HG02870 (cell line): ENCODE measurements at regions not wholly inside any gene's neighbourhood (a gene's known extent, or its start where the extent isn't known, plus 50 kb on each side); places are given as distances from the start of the nearest gene placed in this dataset.
A peak's percentile ranks its signal among the peaks of the same experiment; 100 is the strongest.
"Not testable (repeated sequence)": the region's sequence is repeated elsewhere in the genome, so short reads cannot be mapped to it uniquely, and the experiment has no call there.

ENCODE experiments used
- ATAC-seq: cut with Tn5 transposase; IDR thresholded peaks from one replicate; pipeline ENCODE4 v1.9.1; 2021; ENCODE audit warnings: mild to moderate bottlenecking, moderate library complexity; ENCODE audit not compliant: unreplicated experiment

DNA sequence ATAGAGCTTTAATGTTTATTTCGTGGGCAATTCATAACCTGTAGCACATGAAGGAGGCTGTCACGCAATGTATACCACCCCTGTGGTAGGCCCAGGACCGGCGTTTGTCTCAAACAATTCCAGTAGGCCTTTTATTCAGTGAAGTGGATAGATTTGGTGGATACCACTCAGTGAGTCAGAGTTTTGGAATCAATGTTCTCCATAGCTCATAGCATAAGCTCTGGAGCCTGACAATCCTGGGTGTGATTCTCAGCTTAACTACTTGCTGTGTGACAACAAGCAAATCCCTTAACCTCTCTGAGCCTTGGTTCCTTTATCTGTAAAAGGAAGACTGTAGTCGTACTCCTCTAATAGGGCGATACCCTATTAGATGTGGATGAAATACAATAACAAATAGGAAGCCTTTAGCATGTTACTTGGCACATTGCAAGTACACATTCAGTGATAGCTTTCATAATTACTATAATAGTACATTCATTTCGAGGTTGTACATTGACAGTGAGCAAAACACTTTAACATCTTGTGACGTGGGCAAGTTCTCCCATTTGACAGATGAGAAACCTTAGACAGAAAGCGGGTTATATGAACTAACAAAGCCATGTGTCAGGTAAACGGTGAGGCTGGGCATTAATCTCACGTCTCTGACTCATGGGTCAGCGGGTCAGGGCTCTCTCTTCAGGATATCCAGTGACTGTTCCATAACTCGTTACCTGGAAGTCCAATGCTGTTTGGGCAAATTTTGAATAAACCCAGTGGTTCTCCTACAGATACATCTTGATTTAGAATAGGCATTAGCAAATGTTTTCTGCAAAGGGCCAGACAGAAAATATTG is 130.8 kb downstream of the C9orf152 start:
- ATAC-seq: no peak

DNA sequence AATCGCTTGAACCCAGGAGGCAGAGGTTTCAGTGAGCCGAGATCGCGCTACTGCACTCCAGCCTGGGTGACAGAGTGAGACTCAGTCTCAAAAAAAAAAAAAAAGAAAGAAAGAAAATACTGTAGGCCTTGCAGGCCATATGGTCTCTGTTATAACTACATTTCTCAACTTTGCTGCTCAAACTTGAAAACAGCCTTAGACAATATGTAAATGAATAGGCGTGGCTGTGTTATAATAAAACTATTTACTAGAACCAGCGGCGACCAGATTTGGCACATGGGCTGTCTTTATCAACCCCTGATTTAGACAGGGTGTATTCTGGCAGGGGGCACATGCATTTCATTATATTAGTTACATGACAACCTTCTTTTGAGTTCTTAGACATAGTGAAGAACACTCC is 130.0 kb downstream of the C9orf152 start:
- no peak for ATAC-seq

DNA sequence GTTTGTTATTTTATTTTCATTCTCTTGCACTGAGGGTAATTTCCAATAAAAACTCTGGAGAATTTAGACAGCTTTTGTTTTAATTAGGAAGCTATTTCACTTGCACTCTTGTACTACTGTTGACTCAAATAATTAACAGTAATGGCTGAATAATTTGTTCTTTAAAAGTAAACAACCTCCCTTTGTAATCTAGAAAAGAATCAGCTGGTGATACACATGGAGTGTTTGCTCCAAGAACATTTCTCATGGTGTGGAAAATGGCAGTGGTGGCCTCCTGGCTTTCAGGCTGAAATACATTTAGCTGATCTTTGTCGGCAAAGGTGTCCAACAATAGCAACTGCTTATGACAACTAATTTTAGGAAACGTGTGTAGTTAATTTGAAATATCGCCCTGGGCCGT is 129.4 kb downstream of the C9orf152 start:
- ATAC-seq: no peak

DNA sequence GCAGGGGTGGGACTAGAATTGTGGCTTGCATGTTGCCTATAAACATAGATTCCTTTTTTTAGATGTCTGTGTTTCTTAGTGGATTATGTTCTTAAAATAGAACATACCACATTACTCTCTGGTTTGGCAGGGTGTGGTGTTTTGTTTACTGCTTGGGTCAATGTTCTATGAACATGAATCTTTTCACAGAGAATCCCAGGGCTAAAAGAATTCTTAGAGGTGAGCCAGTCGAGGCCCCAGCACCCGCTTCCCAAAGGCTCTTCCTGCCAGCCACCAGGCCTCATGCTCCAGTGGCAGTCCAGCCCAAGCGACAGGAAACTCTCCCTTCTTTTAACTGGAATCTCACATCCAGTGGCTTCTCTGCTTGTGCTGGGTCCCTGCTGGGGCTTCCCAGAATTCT is 126.6 kb downstream of the C9orf152 start:
- no peak for ATAC-seq

DNA sequence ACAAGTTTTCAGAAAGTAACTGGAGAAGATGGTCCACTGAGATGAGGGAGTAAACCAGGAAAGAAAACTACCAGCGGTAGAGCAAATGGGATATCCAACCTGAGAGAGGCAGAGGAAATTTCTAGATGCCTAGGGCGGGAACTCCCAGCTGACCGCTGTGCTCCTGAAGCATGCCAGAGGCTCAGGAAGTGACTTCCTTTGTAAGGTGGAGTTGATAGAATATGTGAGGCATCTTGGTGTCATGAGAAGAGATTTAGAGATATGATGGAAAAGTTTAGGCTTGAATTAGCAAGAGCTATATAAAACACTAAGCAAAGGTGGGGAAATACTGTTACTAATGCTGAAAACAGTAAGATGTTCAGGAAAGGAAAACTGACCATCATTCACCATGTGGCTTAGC is 124.1 kb downstream of the C9orf152 start:
- ATAC-seq: no peak

DNA sequence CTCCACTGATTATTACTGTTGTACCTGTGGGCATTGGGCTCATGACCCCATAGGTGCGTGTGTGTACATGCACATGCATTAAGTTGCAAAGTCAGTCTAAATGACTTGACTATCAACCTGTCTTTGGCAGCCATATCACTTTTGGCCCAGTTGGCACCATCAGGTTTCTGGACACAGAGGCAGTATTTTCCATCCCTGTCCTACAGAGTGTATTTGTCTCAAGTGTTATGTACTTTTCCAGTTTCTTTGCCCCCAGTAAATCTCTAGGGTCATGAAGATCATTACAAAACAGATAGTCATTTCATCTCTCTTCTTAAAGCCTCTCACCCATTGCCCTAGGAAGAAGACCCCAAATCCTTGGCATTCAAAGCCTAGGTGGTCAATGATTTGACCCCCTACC is 121.4 kb downstream of the C9orf152 start:
- ATAC-seq: no peak

DNA sequence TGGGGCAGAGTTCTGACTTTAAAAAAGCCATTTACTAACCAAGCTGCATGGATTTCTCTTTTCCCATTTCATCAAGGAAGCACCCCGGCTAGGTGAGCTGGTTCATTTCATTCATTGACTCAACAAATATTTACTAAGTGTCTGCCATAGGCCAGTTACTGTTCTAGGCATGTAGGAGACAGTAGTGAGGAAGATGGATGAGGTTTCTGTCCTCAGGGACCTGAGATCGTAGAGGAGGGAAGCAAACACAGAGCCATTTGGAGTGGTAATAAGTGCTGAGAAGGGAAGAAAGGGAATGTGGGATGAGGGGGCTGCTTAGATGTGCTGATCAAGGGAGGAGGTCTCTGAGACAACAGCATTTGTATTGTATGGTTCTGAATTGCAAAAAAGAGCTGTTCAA is 120.4 kb downstream of the C9orf152 start:
- no peak for ATAC-seq

DNA sequence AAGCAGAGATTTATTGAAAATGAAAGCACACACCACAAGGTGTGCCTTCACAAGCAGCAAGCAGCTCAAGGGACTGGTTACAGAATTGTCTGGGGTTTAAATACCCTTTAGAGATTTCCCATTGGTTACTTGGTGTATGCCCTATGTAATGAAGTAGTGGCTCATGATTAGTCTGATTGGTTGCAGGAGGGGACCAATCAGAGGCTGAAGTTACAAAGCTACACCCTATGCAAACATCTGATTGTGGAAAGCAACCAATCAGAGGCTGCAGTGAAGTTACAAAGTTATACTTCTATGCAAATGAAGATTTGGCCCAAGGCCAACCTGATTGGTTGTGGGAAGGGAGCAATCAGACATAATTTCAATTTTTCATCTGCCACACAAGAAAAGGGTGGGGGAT is 119.9 kb downstream of the C9orf152 start:
- ATAC-seq: no peak

DNA sequence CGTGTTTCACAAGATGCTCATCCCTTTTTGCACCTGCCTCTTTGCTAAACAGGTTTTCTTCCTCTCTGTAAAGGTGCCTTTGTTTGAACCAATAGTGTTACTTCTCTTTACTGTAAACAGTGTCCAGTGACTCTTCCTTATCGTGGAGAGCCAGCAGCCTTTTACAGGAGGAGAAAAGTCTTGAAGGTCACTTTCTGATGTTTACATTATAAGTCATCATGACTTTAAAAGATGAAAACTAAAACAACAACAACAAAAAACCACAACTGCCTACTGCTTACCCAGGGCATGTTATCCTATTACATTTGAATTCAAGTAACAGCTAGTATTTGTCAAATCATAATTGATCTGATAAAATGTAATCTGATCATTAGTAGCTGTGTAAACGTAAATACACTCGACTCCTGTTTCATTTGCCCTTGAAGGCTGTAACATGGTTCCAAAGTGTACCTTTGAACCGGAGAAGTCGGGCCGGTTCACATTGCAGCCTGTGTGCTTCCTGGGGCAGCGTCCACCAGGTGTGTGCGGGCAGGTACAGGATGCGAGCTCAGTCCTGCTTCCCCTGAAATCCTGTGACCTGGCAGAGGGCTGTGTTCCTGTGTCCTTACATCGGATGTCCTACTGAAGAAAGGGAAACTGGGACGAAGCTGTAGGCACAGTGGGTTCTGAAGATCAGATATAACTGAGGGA is 118.1 kb downstream of the C9orf152 start:
- ATAC-seq: no peak

DNA sequence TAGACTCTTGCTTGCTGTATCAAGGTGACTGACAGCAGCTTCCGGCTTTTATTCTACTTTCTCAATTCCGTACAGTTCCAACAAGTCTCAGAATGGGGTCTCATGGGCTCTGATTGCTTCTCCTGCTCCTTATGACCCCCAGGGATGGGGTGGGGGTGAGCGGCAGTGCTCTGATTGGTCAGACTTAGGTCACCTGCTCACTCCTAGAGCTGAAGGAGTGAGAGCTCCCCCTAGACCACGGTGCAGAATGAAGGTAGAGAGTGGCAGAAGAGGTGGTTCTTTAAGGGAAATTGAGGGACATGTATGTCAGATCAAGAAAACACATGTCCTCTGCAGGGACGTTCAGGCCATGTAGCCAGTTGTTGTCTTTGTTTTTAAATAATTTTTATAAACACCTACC is 115.2 kb downstream of the C9orf152 start:
- ATAC-seq: no peak

DNA sequence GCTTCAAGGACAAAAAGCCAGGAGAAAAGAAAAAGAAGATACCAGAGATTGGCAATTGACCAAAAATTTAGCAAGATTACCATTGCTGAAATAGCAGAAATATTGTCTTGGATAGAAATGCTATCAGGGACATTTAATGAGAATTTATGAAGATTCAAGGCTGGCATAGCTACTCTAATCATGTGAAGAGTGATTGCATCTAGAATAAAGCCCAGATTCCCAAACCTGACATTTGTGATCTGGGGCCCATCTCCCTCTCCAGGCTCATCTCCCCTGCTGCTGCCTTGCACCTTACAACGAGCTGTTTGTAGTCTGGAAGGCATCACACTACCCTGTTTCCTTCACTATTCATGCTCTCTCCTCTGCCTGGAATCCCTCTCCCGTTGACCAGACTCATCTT is 114.5 kb downstream of the C9orf152 start:
- ATAC-seq: no peak

DNA sequence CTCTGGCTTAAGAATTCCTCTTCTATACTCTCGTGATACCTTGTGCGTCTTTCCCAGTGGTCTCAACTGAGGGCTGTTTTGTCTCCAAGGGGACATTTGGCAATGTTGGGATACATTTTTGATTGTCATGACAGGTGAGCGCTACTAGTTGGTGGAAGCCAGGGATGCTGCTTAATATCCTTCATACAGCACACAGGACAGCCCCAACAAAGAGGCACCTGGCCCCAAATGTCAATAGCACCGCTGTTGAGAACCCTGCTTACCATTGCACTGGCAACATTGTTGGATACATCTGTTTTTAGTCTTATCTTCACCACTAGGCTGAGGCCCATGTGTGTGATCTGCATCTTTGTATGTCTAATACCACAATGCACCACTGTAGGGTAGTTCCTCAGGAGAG is 114.1 kb downstream of the C9orf152 start:
- no peak for ATAC-seq

DNA sequence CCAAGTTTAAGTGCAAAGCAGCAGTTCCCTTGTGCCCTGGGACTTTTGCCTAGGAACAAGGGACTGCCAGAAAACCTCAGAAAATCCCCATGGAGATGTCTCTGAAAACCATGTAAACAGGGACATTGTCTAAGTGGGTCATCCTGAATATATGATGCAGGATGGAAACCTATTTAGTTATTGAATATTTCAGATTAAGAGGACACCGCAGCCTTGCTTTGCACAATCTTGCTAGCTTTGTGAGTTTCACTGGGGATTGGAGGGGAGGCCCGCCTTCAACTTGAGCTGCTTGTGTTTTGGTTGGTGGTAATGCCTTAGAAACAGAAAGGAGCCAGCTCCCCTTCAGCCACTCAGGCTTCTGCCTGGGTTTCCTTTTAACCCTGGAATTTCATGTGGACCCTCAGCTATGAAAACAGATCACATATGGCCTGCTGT is 112.8 kb downstream of the C9orf152 start:
- no peak for ATAC-seq

DNA sequence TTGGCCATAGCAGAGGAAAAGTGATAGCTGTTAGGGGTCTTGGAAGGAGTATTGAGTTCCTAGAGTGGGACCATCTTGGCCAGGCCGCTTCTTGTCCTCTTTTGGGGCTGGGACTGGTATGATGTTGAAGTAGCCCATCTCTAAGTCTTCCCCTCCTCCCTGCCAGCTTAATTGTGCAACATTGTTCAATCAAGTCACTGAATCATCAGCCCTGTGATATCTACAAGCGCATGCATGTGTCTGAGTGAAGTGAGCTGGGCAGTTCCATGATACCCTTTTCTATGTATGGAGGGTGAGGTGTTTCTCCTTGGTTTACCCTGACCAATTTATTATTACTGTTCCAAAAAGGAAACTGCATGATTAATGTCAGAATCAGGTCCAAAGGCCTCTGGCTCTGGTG is 112.2 kb downstream of the C9orf152 start:
- no peak for ATAC-seq

DNA sequence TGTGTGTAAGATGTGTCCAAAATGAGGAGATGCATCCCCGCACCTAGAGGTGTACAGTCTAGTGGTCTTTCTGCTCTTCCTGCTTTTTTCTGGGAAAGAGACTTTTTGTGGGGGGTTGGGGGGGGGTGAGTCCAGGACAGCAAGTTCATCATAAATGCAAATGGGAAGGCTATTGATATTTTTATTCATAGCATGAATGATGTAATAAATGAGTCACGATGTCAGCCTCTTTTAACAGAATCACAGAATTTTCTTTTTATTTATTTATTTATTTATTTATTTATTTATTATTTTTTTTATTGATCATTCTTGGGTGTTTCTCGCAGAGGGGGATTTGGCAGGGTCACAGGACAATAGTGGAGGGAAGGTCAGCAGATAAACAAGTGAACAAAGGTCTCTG is 111.3 kb downstream of the C9orf152 start:
- ATAC-seq: not testable (repeated sequence)

DNA sequence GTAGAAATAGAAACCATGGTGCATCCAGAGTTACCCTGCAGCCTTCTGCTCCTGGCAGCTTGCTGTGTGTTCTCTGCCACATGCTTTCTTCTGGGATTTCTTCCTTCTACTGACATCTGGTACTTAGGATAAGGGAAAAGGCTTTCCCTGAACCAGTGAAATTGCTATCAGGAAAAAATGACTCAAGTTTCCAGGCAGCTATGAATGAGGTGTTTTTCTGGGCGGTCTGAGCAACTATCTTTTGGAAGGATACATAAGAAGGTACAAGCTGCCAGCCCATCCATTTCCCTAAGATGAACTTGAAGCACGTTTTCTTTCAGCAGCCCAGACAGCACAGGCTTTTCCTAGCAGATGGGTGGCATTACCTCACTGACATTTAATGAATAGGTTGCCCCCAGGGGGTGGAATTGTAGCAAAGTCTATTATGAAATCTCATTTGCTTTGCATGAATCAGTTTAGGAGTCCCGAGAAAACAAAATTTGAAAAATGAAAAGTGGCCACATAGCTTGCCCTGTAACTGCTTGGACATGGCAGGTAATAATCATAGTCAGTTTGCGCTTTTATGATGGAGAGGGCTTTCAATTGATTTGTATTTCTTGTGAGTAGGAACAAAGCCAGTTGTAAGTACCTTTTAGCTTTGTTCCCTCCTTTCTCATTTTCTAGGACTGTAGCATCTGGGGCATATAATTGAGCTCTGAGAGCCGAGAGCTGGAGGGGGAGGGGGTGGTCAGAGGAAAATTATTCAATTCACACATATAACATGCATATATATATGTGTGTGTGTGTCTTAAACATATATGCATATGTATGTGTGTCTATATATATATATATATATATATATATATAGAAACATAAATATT is 108.5 kb downstream of the C9orf152 start:
- ATAC-seq: no peak

DNA sequence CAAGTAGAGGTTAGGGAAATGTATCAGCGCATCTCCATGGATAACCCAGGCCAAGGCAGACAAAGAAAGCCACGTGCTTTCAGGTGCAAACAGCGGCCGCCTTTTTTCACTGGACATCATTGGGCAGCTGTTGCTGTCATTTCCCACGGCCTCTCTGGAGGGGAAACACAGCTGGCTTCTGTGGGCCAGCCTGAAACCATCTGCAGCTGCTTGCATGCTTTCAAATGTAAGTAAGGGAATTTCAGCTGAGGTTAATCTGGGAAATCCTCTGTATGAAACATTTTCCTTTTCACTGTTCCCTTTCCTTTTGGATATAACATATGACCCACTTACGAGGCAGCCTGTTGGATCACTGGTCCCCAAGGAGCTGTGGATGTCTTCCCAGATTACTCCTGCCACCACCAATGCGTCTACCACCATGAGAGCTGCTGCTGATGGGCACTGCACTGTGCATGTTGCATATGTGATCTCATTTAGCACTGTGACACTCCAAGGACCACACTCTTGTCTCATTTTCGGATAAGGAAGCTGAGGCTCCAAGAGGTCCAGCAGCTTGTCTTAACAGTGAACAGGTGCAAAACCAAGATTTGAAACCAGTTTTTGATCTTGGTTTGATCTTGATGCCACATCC is 106.3 kb downstream of the C9orf152 start:
- peak; percentile 80 for ATAC-seq

DNA sequence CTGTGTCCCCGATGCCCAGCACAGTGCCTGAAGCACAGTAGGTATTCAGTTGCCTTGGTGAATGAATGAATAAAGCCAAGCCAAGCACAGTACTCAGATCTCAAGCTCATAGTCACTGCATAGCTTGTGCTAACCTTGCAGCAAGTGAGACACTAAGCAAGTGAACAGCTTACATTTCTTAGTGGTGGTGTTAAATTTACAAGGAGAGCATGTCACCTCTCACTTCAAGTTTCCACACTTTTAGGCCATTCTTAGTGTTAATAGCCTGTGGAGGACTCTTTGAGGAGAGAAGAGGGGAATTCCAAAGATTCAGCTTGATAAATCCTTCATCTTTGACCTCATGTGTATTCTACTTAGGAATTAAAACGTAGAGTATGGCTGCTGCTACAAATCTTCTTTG is 104.7 kb downstream of the C9orf152 start:
- ATAC-seq: no peak

DNA sequence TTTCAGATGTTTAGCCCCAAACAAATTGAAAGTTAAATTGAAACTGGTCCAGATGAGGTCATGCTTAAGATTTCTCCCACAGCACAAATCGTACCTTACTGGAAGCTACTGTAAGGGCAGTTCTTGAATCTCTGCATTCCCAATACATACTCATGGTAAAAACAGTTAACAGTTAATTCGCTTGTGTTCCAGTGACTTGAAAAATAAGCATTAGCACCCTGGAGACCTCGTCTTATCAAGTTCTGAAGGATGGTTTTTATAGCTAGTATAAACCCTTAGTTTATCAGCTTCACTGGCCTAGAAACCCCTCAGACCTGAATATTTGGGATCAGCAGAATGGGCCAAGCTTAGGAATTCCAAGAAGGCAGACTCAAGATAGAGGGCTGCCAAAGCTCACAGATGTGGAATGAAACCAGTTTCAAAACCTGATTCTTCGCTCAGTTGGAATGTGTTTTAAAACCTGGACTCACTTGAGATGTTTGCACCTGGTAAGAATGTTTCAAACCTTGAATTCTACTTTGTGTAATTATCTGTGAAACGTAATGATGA is 103.6 kb downstream of the C9orf152 start:
- no peak for ATAC-seq

DNA sequence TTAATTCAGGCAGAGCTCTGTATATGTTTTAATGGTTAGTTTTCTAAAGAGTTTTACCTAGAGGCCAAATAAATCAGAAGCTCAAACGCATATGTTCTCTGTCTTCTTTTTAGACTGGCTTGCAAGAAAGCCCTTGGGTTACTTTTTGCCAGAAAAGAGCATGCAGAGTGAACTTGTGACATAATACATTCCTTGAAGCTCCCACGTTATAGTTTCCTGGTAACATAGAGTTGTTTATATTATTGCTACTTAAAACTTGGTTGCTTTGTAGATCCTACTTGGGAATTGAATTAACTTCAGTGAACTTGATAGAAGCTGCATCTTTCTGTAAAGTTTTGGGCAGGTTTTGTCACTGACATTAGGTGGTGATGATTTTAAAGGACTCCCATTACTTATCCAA is 102.9 kb downstream of the C9orf152 start:
- ATAC-seq: no peak

DNA sequence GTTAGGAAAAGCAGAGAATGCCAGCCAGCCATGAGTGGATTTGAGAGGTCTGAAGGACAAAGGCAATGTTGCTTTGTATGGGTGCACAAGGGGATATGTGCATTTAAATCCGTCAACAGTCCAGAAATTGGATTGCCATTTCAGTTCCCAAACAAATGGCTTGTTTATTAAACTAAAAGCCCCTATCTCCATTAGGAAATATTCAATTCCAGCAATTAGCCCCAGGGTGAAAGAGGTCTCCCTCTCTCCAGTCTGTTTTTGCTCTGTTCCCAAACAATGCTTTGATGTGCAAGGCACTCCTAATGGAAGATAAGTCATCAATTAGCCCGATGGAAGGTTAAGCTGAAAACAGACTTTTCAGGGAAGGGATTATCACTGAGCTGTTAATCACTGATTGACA is 101.3 kb downstream of the C9orf152 start:
- no peak for ATAC-seq
